AG04450 (cell line): ENCODE measurements at regions not wholly inside any gene's neighbourhood (a gene's known extent, or its start where the extent isn't known, plus 50 kb on each side); places are given as distances from the start of the nearest gene placed in this dataset.

Source experiments
- CTCF ChIA-PET: fragments of 300-600, 350-600 bp; formaldehyde crosslinking; extraction: SDS; loops from one replicate; lab custom pipeline; 2022; ENCODE audit warnings: antibody characterized with exemption, inconsistent platforms; lab: Charles Lee
- POLR2A ChIA-PET: fragments of 350-600 bp; formaldehyde crosslinking; extraction: SDS; loops from one replicate; lab custom pipeline; 2021; ENCODE audit warnings: antibody characterized with exemption, inconsistent platforms; lab: Yijun Ruan, JAX
- DNase-seq: peaks from one replicate; pipeline ENCODE4 v3.0.0-alpha.2; 2011; ENCODE audit warnings: low read depth, low spot score
- H3K27ac ChIP-seq: one replicate; pipeline ENCODE4 v1.5.1; 2012; ENCODE audit warnings: low read depth, low read length, control low read depth
- H3K27me3 ChIP-seq: one replicate; pipeline ENCODE4 v1.6.0; 2012; ENCODE audit warnings: low read length; ENCODE audit not compliant: control insufficient read depth, insufficient read depth
- H3K4me3 ChIP-seq: 2 replicates; pipeline ENCODE4 v1.5.1; 2011; ENCODE audit warnings: mild to moderate bottlenecking, low read depth, low read length, control low read depth
- H3K9me3 ChIP-seq: 2 replicates; pipeline ENCODE4 v1.5.1; 2012; ENCODE audit warnings: low read length; ENCODE audit not compliant: control insufficient read depth, insufficient read depth
- CTCF ChIP-seq: IDR thresholded peaks from 2 replicates; pipeline ENCODE4 v1.5.1; 2011; ENCODE audit warnings: low read depth, low read length, control low read depth, inconsistent platforms

DNA sequence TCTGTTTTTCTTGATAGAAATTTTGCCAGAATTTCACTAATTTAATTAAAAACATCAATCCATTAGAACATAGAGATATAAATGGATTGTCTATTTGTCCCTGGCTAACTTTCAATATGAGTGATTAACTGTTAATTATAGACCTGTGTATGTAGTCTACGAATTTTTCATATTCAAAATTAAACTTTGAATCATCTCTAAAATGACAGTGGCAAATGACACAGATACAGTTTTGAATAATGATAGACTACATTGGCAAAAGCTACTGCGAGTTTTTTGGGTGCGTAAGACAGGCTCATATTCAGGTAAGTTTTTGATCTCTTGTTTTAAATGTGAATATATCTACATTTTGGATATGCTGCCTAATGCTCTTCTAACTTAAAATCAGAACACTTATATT, 86.0 kb upstream of the TBC1D5 start:
- Histone ChIP-seq H3K27me3 (no peaks in the 10 kb centered on the region), H3K4me3 (no peak overlapping the region), H3K27ac (no peak overlapping the region), H3K9me3 (no peaks in the 10 kb centered on the region)
- CTCF ChIA-PET = no interaction called here
- POLR2A ChIA-PET = no interaction called here
- DNase-seq = no peak
- TF ChIP-seq CTCF = no peak

- Histone ChIP-seq H3K4me3 (no peak overlapping the region), H3K9me3 (no peaks in the 10 kb centered on the region), H3K27me3 (no peaks in the 10 kb centered on the region), H3K27ac (no peak overlapping the region)
- ChIA-PET CTCF (no interaction called here), POLR2A (no interaction called here)
- TF ChIP-seq CTCF = no peak
- DNase-seq = no peak
Observed at GRCh38 chr3:17825298-17825697, 82.9 kb upstream of the TBC1D5 start.

DNA sequence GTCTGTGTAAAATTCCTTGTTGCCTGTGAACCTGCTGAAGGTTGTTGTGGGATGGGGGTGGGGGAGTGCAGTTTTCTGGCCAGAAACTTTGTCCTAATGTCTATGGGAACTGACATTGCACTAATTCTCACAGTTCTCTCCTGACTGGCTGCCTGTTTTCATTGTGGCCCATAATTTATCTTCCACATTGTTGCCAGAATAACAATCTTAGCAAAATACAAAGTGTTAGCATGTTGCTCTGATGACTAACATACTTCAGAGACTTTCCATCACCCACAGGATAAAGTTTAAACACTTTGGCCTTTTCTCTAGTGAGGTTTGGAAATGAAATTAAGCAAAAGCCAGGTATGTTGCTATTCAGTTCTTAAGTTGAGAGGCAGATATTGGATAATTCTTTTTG, 81.4 kb upstream of the TBC1D5 start:
- Histone ChIP-seq H3K9me3 (no peaks in the 10 kb centered on the region), H3K27me3 (no peaks in the 10 kb centered on the region), H3K4me3 (no peak overlapping the region), H3K27ac (no peak overlapping the region)
- POLR2A ChIA-PET = no interaction called here
- CTCF ChIA-PET = interaction anchor here (1.6 kb wide), 1 partner anchor 18 kb away, joined by 12 read pairs; no protein-coding TSS in a partner anchor
- no peak for TF ChIP-seq CTCF
- DNase-seq = no peak

DNA sequence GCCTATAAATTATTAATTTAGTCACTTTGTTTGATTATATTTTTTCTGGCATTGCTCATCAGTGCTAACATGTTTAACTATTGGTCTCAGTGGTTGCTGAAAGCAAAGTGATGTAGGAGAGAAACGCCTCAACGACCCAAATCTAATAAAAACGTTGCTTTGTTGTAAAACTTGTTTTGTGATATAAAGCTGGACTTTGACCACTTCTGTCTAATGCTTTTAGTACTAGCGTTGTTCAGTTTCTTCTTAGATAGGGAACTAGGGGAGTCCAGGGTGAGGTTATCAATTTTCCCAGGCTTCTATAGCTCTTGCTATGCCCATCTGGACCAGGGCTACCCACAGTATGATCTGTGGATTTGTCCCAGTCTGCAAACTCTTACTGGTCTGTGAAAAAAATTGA, 80.6 kb upstream of the TBC1D5 start:
- no peak for TF ChIP-seq CTCF
- ChIA-PET CTCF (interaction anchor here (1.4 to 1.6 kb wide), 2 partner anchors 19 to 393 kb away, joined by 3 to 12 read pairs; no protein-coding TSS in a partner anchor), POLR2A (no interaction called here)
- Histone ChIP-seq H3K27me3 (no peaks in the 10 kb centered on the region), H3K9me3 (peaks cover 4% of the 10 kb centered on the region; the same call in 1 of the 2 replicates), H3K4me3 (no peak overlapping the region), H3K27ac (no peak overlapping the region)
- no peak for DNase-seq

GRCh38 chr3:17820704-17821103, 78.3 kb upstream of the TBC1D5 start:
- no peak for TF ChIP-seq CTCF
- CTCF ChIA-PET = no interaction called here
- POLR2A ChIA-PET = no interaction called here
- no peak for DNase-seq
- H3K27me3 ChIP-seq = no peaks in the 10 kb centered on the region
- peaks cover 12% of the 10 kb centered on the region for H3K9me3 ChIP-seq
- no peak overlapping the region for H3K4me3 ChIP-seq
- no peak overlapping the region for H3K27ac ChIP-seq
